Glutamatergic neuron (in vitro differentiated cells): ENCODE measurements at regions not wholly inside any gene's neighbourhood (a gene's known extent, or its start where the extent isn't known, plus 50 kb on each side); places are given as distances from the start of the nearest gene placed in this dataset.

Experiments used
- DNase-seq: peaks from one replicate; pipeline ENCODE4 v3.0.0; 2022
- H3K27ac Mint-ChIP-seq: one replicate; pipeline ENCODE4 v1.8.0; 2020; ENCODE audit warnings: mild to moderate bottlenecking, mixed read lengths, inconsistent platforms; ENCODE audit not compliant: unreplicated experiment
- H3K27me3 Mint-ChIP-seq: one replicate; pipeline ENCODE4 v1.8.0; 2020; ENCODE audit warnings: mild to moderate bottlenecking, moderate library complexity, mixed read lengths, inconsistent platforms; ENCODE audit not compliant: unreplicated experiment
- H3K36me3 Mint-ChIP-seq: one replicate; pipeline ENCODE4 v1.8.0; 2020; ENCODE audit warnings: mild to moderate bottlenecking, mixed read lengths, inconsistent platforms; ENCODE audit not compliant: unreplicated experiment
- H3K4me1 Mint-ChIP-seq: one replicate; pipeline ENCODE4 v1.8.0; 2020; ENCODE audit warnings: mild to moderate bottlenecking, low read depth, mixed read lengths, inconsistent platforms; ENCODE audit not compliant: unreplicated experiment
- H3K4me3 Mint-ChIP-seq: one replicate; pipeline ENCODE4 v1.8.0; 2020; ENCODE audit warnings: mild to moderate bottlenecking, mixed read lengths, inconsistent platforms; ENCODE audit not compliant: unreplicated experiment
- H3K9me3 Mint-ChIP-seq: one replicate; pipeline ENCODE4 v1.8.0; 2020; ENCODE audit warnings: mild to moderate bottlenecking, moderate library complexity, mixed read lengths, inconsistent platforms; ENCODE audit not compliant: unreplicated experiment
- TF ChIP-seq, protein P1 (sequence below): fragments of 200-600 bp; sonication (generic); IDR thresholded peaks from one replicate; pipeline ENCODE4 v1.5.0; 2021; ENCODE audit not compliant: partially characterized antibody, unreplicated experiment

DNA sequence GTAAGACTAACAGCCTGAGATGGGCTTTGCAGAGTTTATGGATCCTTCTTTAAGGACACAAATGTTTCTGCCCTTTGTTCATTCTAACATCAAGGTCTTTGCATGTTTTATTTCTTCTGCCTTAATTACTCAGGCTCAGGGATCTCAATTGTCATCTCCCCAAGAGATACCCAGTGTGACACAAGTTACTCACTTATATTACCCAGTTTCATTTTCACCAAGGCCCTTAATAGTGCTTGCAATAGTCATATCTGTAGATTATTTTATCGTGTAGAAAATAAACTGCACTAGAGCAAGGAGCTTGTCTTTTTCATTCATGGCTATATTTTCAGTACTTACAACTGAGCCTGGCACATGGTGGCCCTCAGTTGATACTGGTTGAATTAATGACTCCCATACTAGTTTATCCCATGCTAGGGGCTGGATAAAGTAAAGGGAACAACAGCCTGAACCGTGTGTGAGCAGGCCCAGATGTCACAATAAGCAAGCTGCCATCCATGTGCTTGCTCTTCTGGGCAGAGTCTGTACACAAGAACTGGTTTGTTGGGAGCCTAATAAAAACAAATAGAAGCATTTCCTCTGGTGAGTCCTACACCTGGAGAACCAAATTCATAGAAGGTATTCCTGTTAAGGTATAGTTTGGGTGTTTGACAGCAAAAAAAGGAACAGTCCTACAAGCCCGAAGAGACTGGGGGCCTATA is 112.5 kb upstream of the CD180 start:
- Mint-ChIP-seq H3K4me1 (no peaks in the 10 kb centered on the region), H3K27ac (no peak overlapping the region), H3K4me3 (no peak overlapping the region), H3K36me3 (no peaks in the 10 kb centered on the region), H3K27me3 (no peaks in the 10 kb centered on the region), H3K9me3 (peaks cover 5% of the 10 kb centered on the region)
- DNase-seq: no peak
- TF ChIP-seq, protein P1, sequence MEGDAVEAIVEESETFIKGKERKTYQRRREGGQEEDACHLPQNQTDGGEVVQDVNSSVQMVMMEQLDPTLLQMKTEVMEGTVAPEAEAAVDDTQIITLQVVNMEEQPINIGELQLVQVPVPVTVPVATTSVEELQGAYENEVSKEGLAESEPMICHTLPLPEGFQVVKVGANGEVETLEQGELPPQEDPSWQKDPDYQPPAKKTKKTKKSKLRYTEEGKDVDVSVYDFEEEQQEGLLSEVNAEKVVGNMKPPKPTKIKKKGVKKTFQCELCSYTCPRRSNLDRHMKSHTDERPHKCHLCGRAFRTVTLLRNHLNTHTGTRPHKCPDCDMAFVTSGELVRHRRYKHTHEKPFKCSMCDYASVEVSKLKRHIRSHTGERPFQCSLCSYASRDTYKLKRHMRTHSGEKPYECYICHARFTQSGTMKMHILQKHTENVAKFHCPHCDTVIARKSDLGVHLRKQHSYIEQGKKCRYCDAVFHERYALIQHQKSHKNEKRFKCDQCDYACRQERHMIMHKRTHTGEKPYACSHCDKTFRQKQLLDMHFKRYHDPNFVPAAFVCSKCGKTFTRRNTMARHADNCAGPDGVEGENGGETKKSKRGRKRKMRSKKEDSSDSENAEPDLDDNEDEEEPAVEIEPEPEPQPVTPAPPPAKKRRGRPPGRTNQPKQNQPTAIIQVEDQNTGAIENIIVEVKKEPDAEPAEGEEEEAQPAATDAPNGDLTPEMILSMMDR: no peak

DNA sequence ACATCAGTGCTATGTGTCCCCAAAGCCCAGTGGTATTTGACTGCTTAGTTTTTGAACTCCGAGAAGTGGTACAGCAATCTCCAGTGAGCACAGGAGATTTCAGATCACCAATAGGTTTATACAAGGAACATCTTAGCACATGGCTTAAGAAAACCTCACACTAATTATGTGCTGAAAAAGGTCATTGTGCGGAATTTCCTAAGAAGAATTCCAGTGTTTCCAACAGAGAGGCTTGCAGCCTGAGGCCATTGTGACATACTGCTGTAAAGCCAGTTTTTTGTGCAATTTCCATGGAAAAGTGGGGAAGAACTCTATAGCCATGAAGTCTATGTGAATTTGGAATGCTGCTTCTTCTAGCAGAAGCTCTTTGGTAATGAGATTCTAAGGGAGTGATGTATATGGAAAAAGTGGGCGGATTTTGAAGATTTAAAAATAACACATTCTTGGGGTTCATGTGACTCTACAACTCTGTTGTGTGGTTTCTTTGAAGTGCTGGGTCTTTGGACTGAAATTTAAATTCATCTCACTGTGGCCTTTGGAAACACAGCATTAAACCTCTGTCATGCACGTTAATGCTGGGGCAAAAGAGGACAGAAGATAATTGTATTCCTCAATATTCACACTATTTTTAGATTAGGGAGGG is 110.5 kb upstream of the CD180 start:
- peaks cover 3% of the 10 kb centered on the region for H3K9me3 Mint-ChIP-seq
- H3K27me3 Mint-ChIP-seq: no peaks in the 10 kb centered on the region
- H3K27ac Mint-ChIP-seq: no peak overlapping the region
- TF ChIP-seq, protein P1: no peak
- H3K4me3 Mint-ChIP-seq: no peak overlapping the region
- DNase-seq: no peak
- H3K36me3 Mint-ChIP-seq: no peaks in the 10 kb centered on the region
- H3K4me1 Mint-ChIP-seq: no peaks in the 10 kb centered on the region

DNA sequence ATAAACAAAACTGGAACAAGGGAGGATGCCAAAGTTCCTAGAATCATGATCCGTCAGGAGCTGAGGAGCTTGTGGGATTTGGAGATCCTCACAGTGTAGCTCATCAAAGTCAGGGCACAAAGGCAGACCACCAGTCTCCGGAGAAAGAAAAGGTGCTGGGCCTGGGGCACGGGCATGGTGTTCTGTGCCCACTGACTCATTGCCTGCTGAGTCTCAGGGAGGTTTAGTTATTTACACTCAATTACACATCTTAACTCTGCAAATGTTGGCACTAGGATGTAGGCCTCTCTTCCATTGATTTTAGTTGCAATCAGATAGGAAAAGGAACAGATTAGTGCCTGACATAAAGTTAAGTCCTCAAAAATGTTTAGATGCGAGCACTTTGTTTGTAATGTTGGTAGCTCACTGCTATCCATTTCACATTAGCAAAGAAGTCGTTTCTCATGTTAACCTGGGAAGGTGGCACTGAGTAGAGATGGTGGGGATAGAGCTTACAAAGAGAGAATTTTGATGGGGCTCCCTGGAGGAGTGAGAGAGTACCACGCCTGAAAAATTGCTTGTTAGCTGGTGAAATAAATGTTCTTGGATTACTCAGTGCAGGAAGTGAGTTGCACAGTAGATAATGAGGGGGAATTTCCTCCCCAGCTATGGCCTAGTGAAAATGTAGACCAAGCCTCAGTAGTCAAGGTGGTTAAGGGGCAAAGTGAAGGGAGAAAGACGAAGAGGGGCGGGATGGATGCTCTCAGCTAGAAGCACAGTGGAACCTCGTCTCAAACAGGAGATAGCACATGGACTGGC is 109.5 kb upstream of the CD180 start:
- Mint-ChIP-seq H3K9me3 (peaks cover 3% of the 10 kb centered on the region), H3K27ac (no peak overlapping the region), H3K4me3 (no peak overlapping the region)

DNA sequence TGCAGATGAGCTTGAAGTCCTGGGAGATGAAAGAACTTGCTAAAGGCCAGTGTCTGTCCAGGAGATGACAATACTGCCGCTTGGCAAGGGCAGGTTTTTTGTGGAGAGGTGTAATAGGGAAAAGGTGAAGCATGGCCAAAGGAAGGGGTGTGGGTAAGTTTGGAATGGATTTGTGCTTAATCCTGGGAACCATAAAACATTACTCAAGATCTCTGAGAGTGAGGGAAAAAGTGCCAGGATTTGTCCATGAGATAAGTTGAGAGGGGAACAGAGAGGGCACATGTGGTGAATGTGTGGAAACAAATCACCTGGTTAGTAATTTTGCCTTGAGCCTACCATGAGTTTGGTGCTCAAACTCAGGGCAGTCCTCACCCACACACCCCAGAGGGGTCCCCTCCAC is 108.8 kb upstream of the CD180 start:
- Mint-ChIP-seq H3K4me1 (no peaks in the 10 kb centered on the region), H3K4me3 (no peak overlapping the region), H3K27me3 (no peaks in the 10 kb centered on the region), H3K36me3 (no peaks in the 10 kb centered on the region), H3K27ac (no peak overlapping the region), H3K9me3 (peaks cover 3% of the 10 kb centered on the region)
- DNase-seq: no peak
- TF ChIP-seq, protein P1: no peak

More for the DNA sequence above, 109.5 kb upstream of the CD180 start:
- Mint-ChIP-seq H3K36me3 (no peaks in the 10 kb centered on the region), H3K4me1 (no peaks in the 10 kb centered on the region), H3K27me3 (no peaks in the 10 kb centered on the region)
- no peak for DNase-seq
- TF ChIP-seq, protein P1: no peak
